ENCODE measurements at regions not wholly inside any gene's neighbourhood (a gene's known extent, or its start where the extent isn't known, plus 50 kb on each side); places are given as distances from the start of the nearest gene placed in this dataset.
"Not testable (repeated sequence)": the region's sequence is repeated elsewhere in the genome, so short reads cannot be mapped to it uniquely, and the experiment has no call there.

DNA sequence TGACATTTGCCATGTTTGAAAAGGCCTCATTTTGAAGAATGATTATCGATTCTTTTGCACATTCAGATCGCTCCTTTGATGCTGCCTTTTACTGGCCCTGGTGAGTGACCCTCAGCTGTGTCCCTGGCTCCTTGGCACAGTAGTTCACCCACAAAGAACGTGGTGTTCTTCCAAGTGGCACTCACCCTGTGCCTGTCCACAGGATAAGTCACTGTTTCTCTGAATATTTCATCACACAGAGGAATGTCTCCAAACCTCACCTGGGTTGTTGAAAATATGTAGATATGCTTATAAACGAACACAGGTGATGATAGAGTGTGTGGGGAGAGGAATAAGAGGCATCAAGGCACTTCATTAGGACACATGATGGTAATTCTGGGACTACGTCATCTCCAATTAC, 810.7 kb downstream of the CCSER2 start:
- no peaks in the 10 kb centered on the region for H3K4me1 ChIP-seq (ENCODE audit: insufficient read depth, low read length)
- H3K36me3 ChIP-seq (ENCODE audit: insufficient read depth, low read length) = no peaks in the 10 kb centered on the region
- no peaks in the 10 kb centered on the region for H3K9me3 ChIP-seq (ENCODE audit: control insufficient read depth in 1 of 2, low read length in 2 of 2)
- Mint-ChIP-seq H3K27ac (no peak overlapping the region), H3K27me3 (no peaks in the 10 kb centered on the region), H3K9me3 (peaks cover 0 to 4% (median 0%) of the 10 kb centered on the region in 8 donors), H3K36me3 (no peaks in the 10 kb centered on the region), H3K4me1 (no peaks in the 10 kb centered on the region), H3K4me3 (no peak overlapping the region)
- intact Hi-C loops (cut with micrococcal nuclease) = no loop called here
- no peak overlapping the region for H3K4me3 ChIP-seq (ENCODE audit: low read length in 2 of 2)
- no peak overlapping the region for H3K27ac ChIP-seq (ENCODE audit: low read depth, low read length)
- ChIA-PET POLR2A (ENCODE audit: partially characterized antibody) (no interaction called here), CTCF (ENCODE audit: partially characterized antibody) (no interaction called here)
- H3K27me3 ChIP-seq (ENCODE audit: insufficient read depth, low read length) = no peaks in the 10 kb centered on the region
- DNase-seq = no peak

DNA sequence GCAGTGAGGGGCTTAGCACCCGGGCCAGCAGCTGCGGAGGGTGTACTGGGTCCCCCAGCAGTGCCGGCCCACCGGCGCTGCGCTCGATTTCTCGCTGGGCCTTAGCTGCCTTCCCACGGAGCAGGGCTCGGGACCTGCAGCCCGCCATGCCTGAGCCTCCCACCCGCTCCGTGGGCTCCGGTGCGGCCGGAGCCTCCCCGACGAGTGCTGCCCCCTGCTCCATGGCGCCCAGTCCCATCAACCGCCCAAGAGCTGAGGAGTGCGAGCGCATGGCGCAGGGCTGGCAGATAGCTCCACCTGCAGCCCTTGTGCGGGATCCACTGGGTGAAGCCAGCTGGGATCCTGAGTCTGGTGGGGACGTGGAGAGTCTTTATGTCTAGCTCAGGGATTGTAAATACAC, 813.1 kb downstream of the CCSER2 start:
- H3K27ac Mint-ChIP-seq; CTCF ChIA-PET (ENCODE audit: partially characterized antibody); H3K9me3 ChIP-seq (ENCODE audit: control insufficient read depth in 1 of 2, low read length in 2 of 2); H3K27me3 ChIP-seq (ENCODE audit: insufficient read depth, low read length); H3K27me3 Mint-ChIP-seq; H3K4me3 ChIP-seq (ENCODE audit: low read length in 2 of 2); H3K4me1 Mint-ChIP-seq; DNase-seq; intact Hi-C loops (cut with micrococcal nuclease); H3K9me3 Mint-ChIP-seq; POLR2A ChIA-PET (ENCODE audit: partially characterized antibody); H3K36me3 ChIP-seq (ENCODE audit: insufficient read depth, low read length); H3K4me3 Mint-ChIP-seq; H3K27ac ChIP-seq (ENCODE audit: low read depth, low read length); H3K36me3 Mint-ChIP-seq; H3K4me1 ChIP-seq (ENCODE audit: insufficient read depth, low read length): not testable (repeated sequence)

DNA sequence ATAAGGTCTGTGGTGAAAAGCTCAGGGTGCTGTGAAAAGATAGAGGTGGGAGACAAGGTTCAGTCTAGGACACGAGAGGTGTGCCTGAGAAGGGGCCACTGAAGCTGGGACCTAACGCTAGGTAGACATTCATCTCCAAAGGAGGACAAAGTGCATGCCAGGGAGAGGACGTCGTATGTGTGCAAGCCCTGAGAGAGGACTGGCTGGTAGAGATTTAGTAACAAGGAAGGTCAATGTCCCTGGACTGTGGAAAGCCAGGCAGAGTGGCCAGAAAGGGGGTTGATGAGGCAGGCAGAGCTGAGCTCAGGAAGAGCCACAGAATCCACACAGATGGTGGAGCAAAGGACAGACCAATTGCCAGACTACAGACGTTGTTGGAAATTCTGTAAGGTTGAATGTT, 817.6 kb downstream of the CCSER2 start:
- Mint-ChIP-seq H3K27ac (no peak overlapping the region), H3K27me3 (no peaks in the 10 kb centered on the region), H3K36me3 (no peaks in the 10 kb centered on the region), H3K9me3 (peaks cover 0 to 9% (median 0%) of the 10 kb centered on the region in 8 donors), H3K4me1 (no peaks in the 10 kb centered on the region), H3K4me3 (peak overlapping the region in 1 of 8 donors; percentile 49)
- H3K9me3 ChIP-seq (ENCODE audit: control insufficient read depth in 1 of 2, low read length in 2 of 2) = no peaks in the 10 kb centered on the region
- no peaks in the 10 kb centered on the region for H3K36me3 ChIP-seq (ENCODE audit: insufficient read depth, low read length)
- DNase-seq = no peak
- CTCF ChIA-PET (ENCODE audit: partially characterized antibody) = no interaction called here
- POLR2A ChIA-PET (ENCODE audit: partially characterized antibody) = no interaction called here
- no peaks in the 10 kb centered on the region for H3K27me3 ChIP-seq (ENCODE audit: insufficient read depth, low read length)
- intact Hi-C loops (cut with micrococcal nuclease) = no loop called here
- no peak overlapping the region for H3K4me3 ChIP-seq (ENCODE audit: low read length in 2 of 2)
- H3K27ac ChIP-seq (ENCODE audit: low read depth, low read length) = no peak overlapping the region
- H3K4me1 ChIP-seq (ENCODE audit: insufficient read depth, low read length) = no peaks in the 10 kb centered on the region

DNA sequence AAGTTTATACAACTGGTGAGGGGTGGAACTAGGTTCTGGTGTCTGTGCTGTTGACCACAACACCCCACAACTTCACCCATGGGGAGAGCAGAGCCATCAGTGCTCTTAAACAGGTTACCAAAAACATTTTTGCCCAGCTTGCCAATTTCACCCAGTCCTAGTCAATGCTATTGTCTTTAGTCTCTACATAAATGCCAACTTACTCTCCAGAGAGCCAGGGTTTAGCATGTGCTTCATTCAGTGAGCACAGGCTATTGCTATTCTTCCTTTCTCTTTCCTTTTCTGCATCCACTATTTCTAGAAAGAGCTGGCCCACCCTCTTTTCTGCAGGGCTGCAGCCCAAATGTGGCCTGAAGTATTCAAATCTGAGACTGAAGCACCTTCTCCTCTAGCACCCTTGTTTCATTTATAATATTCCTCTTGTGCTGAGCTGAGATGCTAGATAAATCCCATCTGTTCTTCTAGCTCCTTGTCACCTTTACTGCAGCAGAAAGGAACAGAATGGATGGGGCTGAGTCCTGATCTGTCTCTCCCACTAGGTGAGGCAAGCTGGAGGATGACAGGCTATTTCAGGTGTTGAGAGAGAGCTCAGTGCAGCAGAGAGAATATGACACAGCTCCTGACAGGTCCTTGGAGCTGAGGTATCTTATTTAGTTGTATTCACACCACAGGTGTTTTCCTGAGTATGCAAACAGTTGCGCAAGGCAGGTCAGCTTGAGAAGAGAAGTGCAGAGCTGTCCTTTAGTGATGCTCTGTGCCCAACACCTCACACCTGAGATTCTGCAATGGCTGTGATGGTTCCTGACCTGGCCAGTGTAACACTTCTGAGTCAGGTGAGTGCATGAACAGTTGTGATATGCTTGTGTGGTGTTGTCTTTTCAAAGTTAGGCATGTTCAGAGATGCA, 819.2 kb downstream of the CCSER2 start:
- H3K27me3 ChIP-seq (ENCODE audit: insufficient read depth, low read length) = no peaks in the 10 kb centered on the region
- Mint-ChIP-seq H3K4me3 (no peak overlapping the region), H3K9me3 (peaks cover 0 to 5% (median 0%) of the 10 kb centered on the region in 8 donors), H3K27me3 (no peaks in the 10 kb centered on the region), H3K36me3 (no peaks in the 10 kb centered on the region), H3K4me1 (no peaks in the 10 kb centered on the region), H3K27ac (no peak overlapping the region)
- DNase-seq = no peak
- H3K36me3 ChIP-seq (ENCODE audit: insufficient read depth, low read length) = no peaks in the 10 kb centered on the region
- POLR2A ChIA-PET (ENCODE audit: partially characterized antibody) = no interaction called here
- CTCF ChIA-PET (ENCODE audit: partially characterized antibody) = interaction anchor here (0.6 kb wide), 1 partner anchor 10 kb away, joined by 3 read pairs; no protein-coding TSS in a partner anchor
- intact Hi-C loops (cut with micrococcal nuclease) = no loop called here
- H3K4me3 ChIP-seq (ENCODE audit: low read length in 2 of 2) = no peak overlapping the region
- H3K9me3 ChIP-seq (ENCODE audit: control insufficient read depth in 1 of 2, low read length in 2 of 2) = no peaks in the 10 kb centered on the region
- no peak overlapping the region for H3K27ac ChIP-seq (ENCODE audit: low read depth, low read length)
- H3K4me1 ChIP-seq (ENCODE audit: insufficient read depth, low read length) = no peaks in the 10 kb centered on the region

DNA sequence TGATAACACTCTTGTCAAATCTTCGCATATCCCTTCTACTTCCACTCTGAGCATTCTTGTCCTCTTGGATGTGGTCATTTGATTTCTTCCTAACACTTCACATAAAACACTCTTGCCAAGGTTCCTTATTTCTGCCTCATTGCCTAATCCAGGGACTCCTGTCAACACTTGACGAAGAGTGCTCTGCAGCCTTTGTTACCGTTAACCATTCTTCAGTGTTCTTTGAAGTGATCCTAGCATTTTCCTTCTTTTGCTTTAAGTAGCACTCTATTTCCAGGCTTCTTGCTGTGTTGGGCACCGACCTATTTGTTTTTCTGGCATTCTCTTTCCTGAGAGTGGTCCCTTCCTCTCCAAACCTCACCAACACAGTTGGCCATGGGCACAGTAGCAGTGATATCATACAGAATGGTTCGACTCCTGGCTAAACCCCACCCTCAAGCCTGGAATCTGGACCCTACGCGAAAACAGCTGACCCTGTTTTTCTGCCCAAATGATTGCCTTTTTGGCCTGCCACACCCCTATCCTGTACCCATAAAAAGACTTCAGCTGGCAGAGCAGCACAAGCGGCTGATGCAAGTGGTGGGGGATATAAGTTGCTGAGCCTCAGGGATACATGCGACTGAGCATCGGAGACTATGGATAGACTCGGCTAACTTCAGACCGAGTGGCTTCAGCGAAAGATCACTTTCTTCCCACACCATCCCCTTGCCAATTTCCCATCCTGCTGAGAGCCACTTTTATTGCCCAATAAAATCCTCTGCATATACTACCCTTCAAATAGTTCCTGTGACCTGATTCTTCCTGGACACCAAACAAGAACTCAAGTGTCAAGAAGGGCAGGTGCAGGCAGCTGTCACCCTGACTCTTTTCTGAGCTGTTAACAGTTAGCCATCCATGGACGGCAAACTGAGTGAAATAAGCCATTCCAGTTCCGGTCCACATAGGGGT, 820.6 kb downstream of the CCSER2 start:
- intact Hi-C loops (cut with micrococcal nuclease) = no loop called here
- Mint-ChIP-seq H3K27me3 (no peaks in the 10 kb centered on the region), H3K27ac (no peak overlapping the region), H3K4me1 (no peaks in the 10 kb centered on the region), H3K9me3 (peaks cover 0 to 5% (median under 1%) of the 10 kb centered on the region in 8 donors), H3K36me3 (no peaks in the 10 kb centered on the region), H3K4me3 (peak overlapping the region in 1 of 8 donors; percentile 9)
- no peak for DNase-seq
- Histone ChIP-seq H3K4me3 (ENCODE audit: low read length in 2 of 2) (no peak overlapping the region), H3K4me1 (ENCODE audit: insufficient read depth, low read length) (no peaks in the 10 kb centered on the region), H3K27me3 (ENCODE audit: insufficient read depth, low read length) (no peaks in the 10 kb centered on the region), H3K9me3 (ENCODE audit: control insufficient read depth in 1 of 2, low read length in 2 of 2) (no peaks in the 10 kb centered on the region), H3K27ac (ENCODE audit: low read depth, low read length) (no peak overlapping the region), H3K36me3 (ENCODE audit: insufficient read depth, low read length) (no peaks in the 10 kb centered on the region)
- CTCF ChIA-PET (ENCODE audit: partially characterized antibody) = no interaction called here
- POLR2A ChIA-PET (ENCODE audit: partially characterized antibody) = no interaction called here

DNA sequence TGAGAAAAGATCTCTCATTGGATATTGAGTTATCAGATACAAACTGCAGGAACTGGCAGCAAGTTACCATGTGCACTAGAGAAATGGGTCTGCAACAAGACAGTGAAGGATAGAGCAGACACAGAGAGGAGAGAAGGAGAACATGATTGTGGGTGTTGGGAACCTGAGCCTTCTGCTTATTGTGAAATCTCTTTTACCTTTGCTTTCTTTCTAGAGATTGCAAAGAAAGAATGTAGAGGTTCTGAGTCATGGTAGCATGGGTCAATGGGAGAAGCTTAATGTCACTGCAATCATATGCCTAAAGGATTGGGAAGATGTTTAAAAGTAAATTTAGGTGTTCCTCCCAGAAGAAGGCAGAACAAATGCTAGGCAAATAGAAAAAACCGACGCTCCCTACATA, 821.4 kb downstream of the CCSER2 start:
- no peaks in the 10 kb centered on the region for H3K4me1 Mint-ChIP-seq
- H3K4me3 Mint-ChIP-seq = no peak overlapping the region
- POLR2A ChIA-PET (ENCODE audit: partially characterized antibody) = no interaction called here
- Histone ChIP-seq H3K27ac (ENCODE audit: low read depth, low read length) (no peak overlapping the region), H3K27me3 (ENCODE audit: insufficient read depth, low read length) (no peaks in the 10 kb centered on the region), H3K36me3 (ENCODE audit: insufficient read depth, low read length) (no peaks in the 10 kb centered on the region), H3K4me1 (ENCODE audit: insufficient read depth, low read length) (no peaks in the 10 kb centered on the region), H3K9me3 (ENCODE audit: control insufficient read depth in 1 of 2, low read length in 2 of 2) (no peaks in the 10 kb centered on the region), H3K4me3 (ENCODE audit: low read length in 2 of 2) (no peak overlapping the region)
- intact Hi-C loops (cut with micrococcal nuclease) = no loop called here
- CTCF ChIA-PET (ENCODE audit: partially characterized antibody) = interaction anchor here (0.7 kb wide), 1 partner anchor 587 kb away, joined by 3 read pairs; no protein-coding TSS in a partner anchor
- DNase-seq = no peak
- no peak overlapping the region for H3K27ac Mint-ChIP-seq
- peaks cover 0 to 5% (median 0%) of the 10 kb centered on the region in 8 donors for H3K9me3 Mint-ChIP-seq
- no peaks in the 10 kb centered on the region for H3K36me3 Mint-ChIP-seq
- H3K27me3 Mint-ChIP-seq = no peaks in the 10 kb centered on the region

DNA sequence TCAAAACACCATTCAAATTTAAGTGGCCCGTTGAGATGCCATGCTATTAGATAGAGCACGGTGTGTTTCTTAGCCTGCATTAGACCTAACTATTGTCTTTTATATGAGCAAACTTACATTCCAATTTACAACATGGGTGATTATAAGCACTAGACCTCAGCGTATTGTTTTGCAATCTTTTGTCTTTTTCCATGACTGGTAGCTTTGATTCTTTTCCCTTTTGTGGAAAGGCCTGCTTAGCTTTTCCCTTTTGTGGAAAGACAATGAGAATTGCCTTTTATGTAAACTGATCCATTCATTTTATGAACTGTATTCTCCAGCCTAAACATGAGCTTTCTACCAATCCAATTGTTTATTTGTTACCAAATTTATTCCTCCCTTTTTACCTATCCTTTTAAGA, 823.1 kb downstream of the CCSER2 start:
- Mint-ChIP-seq H3K27me3 (no peaks in the 10 kb centered on the region), H3K4me3 (no peak overlapping the region), H3K36me3 (no peaks in the 10 kb centered on the region), H3K4me1 (no peaks in the 10 kb centered on the region), H3K27ac (no peak overlapping the region), H3K9me3 (peaks cover 0 to 7% (median 1%) of the 10 kb centered on the region in 8 donors)
- H3K4me3 ChIP-seq (ENCODE audit: low read length in 2 of 2) = no peak overlapping the region
- ChIA-PET POLR2A (ENCODE audit: partially characterized antibody) (no interaction called here), CTCF (ENCODE audit: partially characterized antibody) (no interaction called here)
- no peaks in the 10 kb centered on the region for H3K36me3 ChIP-seq (ENCODE audit: insufficient read depth, low read length)
- H3K9me3 ChIP-seq (ENCODE audit: control insufficient read depth in 1 of 2, low read length in 2 of 2) = no peaks in the 10 kb centered on the region
- no peak overlapping the region for H3K27ac ChIP-seq (ENCODE audit: low read depth, low read length)
- no peaks in the 10 kb centered on the region for H3K27me3 ChIP-seq (ENCODE audit: insufficient read depth, low read length)
- intact Hi-C loops (cut with micrococcal nuclease) = no loop called here
- no peak for DNase-seq
- no peaks in the 10 kb centered on the region for H3K4me1 ChIP-seq (ENCODE audit: insufficient read depth, low read length)

All from CD4-positive, alpha-beta memory T cell (primary cell).